K562 (cell line): ENCODE measurements at regions not wholly inside any gene's neighbourhood (a gene's known extent, or its start where the extent isn't known, plus 50 kb on each side); places are given as distances from the start of the nearest gene placed in this dataset.
A peak's percentile ranks its signal among the peaks of the same experiment; 100 is the strongest.

ENCODE experiments used
- CBX1 ChIP-seq: sonication (generic); IDR thresholded peaks from 2 replicates; pipeline ENCODE4 v1.6.1; 2016; ENCODE audit warnings: antibody characterized with exemption, low read depth, mild to moderate bottlenecking
- CTBP1 ChIP-seq: fragments of 450-650 bp; IDR thresholded peaks from 2 replicates; pipeline ENCODE4 v1.6.1; 2016; ENCODE audit warnings: borderline replicate concordance
- HLTF ChIP-seq: fragments of 450-650 bp; IDR thresholded peaks from 2 replicates; pipeline ENCODE4 v1.6.1; 2016
- ID3 ChIP-seq, 2 experiments: fragments of 250-450 bp in 1 of 2; fragments of 450-650 bp in 1 of 2; sonication (Bioruptor Pico) in 1 of 2; IDR thresholded peaks; 2 replicates each; pipeline versions ENCODE4 v1.6.1 to v1.8.0; 2016 to 2021; ENCODE audit warnings: mild to moderate bottlenecking in 2 of 2, moderate library complexity in 2 of 2, missing compliant biosample characterization in 1 of 2, missing genetic modification characterization in 1 of 2
- MYBL2 ChIP-seq, 2 experiments: fragments of 450-650 bp in 1 of 2; sonication (generic) in 1 of 2; formaldehyde crosslinking in 1 of 2; IDR thresholded peaks; 2 replicates each; pipeline versions ENCODE4 v1.6.1 to v1.8.1; 2017 to 2022; ENCODE audit warnings: borderline replicate concordance in 1 of 2, inconsistent platforms in 1 of 2, low read depth in 1 of 2, mild to moderate bottlenecking in 1 of 2, missing genetic modification reagents in 1 of 2, moderate library complexity in 1 of 2
- NFE2L1 ChIP-seq: fragments of 450-650 bp; IDR thresholded peaks from 2 replicates; pipeline ENCODE4 v1.6.1; 2016; ENCODE audit warnings: missing genetic modification characterization, low read depth, mild to moderate bottlenecking, missing compliant biosample characterization, moderate library complexity, borderline replicate concordance
- NKRF ChIP-seq: fragments of 450-650 bp; IDR thresholded peaks from 2 replicates; pipeline ENCODE4 v1.6.1; 2016; ENCODE audit warnings: borderline replicate concordance
- RBM17 ChIP-seq: fragments of 200-400 bp; formaldehyde crosslinking; IDR thresholded peaks from 2 replicates; pipeline ENCODE4 v1.6.1; 2017; ENCODE audit warnings: low read depth, mild to moderate bottlenecking, low read length, borderline replicate concordance
- RFX7 ChIP-seq: fragments of 250-450 bp; sonication (Bioruptor Pico); IDR thresholded peaks from 2 replicates; pipeline ENCODE4 v1.5.1; 2021; ENCODE audit warnings: mild to moderate bottlenecking
- SIN3A ChIP-seq, 2 experiments: fragments of 150-350 bp in 1 of 2; IDR thresholded peaks; 2 replicates each; pipeline ENCODE4 v1.6.1; 2011 to 2016; ENCODE audit warnings: borderline replicate concordance in 2 of 2, low read depth in 2 of 2, low read length in 2 of 2, mild to moderate bottlenecking in 2 of 2, moderate library complexity in 2 of 2; ENCODE audit not compliant: control insufficient read depth in 1 of 2
- SMARCA4 ChIP-seq: fragments of 450-650 bp; IDR thresholded peaks from 2 replicates; pipeline ENCODE4 v1.6.1; 2016
- SRSF7 ChIP-seq: fragments of 200-400 bp; formaldehyde crosslinking; optimal IDR thresholded peaks from 2 replicates; pipeline ENCODE3; 2017; ENCODE audit warnings: mild to moderate bottlenecking, low read depth, low read length
- ZFP30 ChIP-seq: fragments of 250-450 bp; sonication (Bioruptor Pico); IDR thresholded peaks from 2 replicates; pipeline ENCODE4 v1.8.0; 2022; ENCODE audit warnings: moderate library complexity, mild to moderate bottlenecking, inconsistent platforms, borderline replicate concordance
- ZFP91 ChIP-seq: sonication (generic); formaldehyde crosslinking; IDR thresholded peaks from 2 replicates; pipeline ENCODE4 v1.8.0; 2022; ENCODE audit warnings: mild to moderate bottlenecking, missing genetic modification reagents
- ZNF174 ChIP-seq: fragments of 250-450 bp; sonication (Bioruptor Pico); IDR thresholded peaks from 2 replicates; pipeline ENCODE4 v1.4.0; 2020; ENCODE audit warnings: mild to moderate bottlenecking
- ZNF217 ChIP-seq: sonication (generic); formaldehyde crosslinking; IDR thresholded peaks from 2 replicates; pipeline ENCODE4 v1.8.0; 2022; ENCODE audit warnings: mild to moderate bottlenecking, missing genetic modification reagents
- ZNF609 ChIP-seq: sonication (generic); formaldehyde crosslinking; IDR thresholded peaks from 2 replicates; pipeline ENCODE4 v1.8.1; 2023; ENCODE audit warnings: missing genetic modification reagents, mild to moderate bottlenecking, borderline replicate concordance
- ZNF699 ChIP-seq: fragments of 250-450 bp; sonication (Bioruptor Pico); IDR thresholded peaks from 2 replicates; pipeline ENCODE4 v1.8.0; 2021; ENCODE audit warnings: mild to moderate bottlenecking, moderate library complexity; ENCODE audit not compliant: insufficient replicate concordance

GRCh38 chr1:244302876-244303609, 148.7 kb downstream of the ADSS2 start (continued):
- TF ChIP-seq ZNF217 (CRISPR knock-in tag), result no peak
- no peak for TF ChIP-seq RFX7 (CRISPR knock-in tag)
- no peak for TF ChIP-seq RBM17
- TF ChIP-seq ZFP30 (CRISPR knock-in tag), result no peak
- TF ChIP-seq ID3 (CRISPR knock-in tag; IDR thresholded peaks at IDR 0.05), result no peak
- peak; percentile 88 for TF ChIP-seq ID3 (tag; IDR thresholded peaks at IDR 0.05)
- TF ChIP-seq HLTF, result no peak
- TF ChIP-seq ZNF609, result no peak
- peak; percentile 100 for TF ChIP-seq CTBP1
- TF ChIP-seq ZNF174 (CRISPR knock-in tag), result no peak
- TF ChIP-seq SMARCA4, result peak; percentile 86
- TF ChIP-seq NFE2L1, result peak; percentile 7; the same call in 1 of the 2 replicates
- peak; percentile 63; the same call in 1 of the 2 replicates for TF ChIP-seq ZFP91
- no peak for TF ChIP-seq SRSF7
- TF ChIP-seq SIN3A (IDR thresholded peaks at IDR 0.05; ENCODE audit: borderline replicate concordance in 2 of 2, control insufficient read depth in 1 of 2, low read depth in 2 of 2, low read length in 2 of 2), result peak in 1 of 2 experiments; percentile 77; a peak in 1 of 4 replicates
- TF ChIP-seq MYBL2 (IDR thresholded peaks at IDR 0.05; ENCODE audit: low read depth), result no peak
- TF ChIP-seq MYBL2 (CRISPR knock-in tag; IDR thresholded peaks at IDR 0.05; ENCODE audit: borderline replicate concordance), result no peak
- TF ChIP-seq ZNF699 (CRISPR knock-in tag), result peak; percentile 30
- TF ChIP-seq CBX1, result no peak
- TF ChIP-seq NKRF, result peak; percentile 77
